GM23338 (cell line): ENCODE measurements at regions not wholly inside any gene's neighbourhood (a gene's known extent, or its start where the extent isn't known, plus 50 kb on each side); places are given as distances from the start of the nearest gene placed in this dataset.

Source experiments
- ATAC-seq: fragments of 200-7000 bp; cut with Tn5 transposase; 3 replicates; pipeline ENCODE4 v1.9.1; 2020
- DNase-seq: peaks from one replicate; pipeline ENCODE4 v3.0.0-alpha.2; 2015; ENCODE audit warnings: low spot score
- H2AFZ ChIP-seq: fragments of 200-600 bp; sonication (generic); 2 replicates; pipeline ENCODE4 v1.8.0; 2016; ENCODE audit warnings: antibody characterized with exemption, mild to moderate bottlenecking, moderate library complexity
- H3F3A ChIP-seq: fragments of 200-600 bp; sonication (generic); replicated peaks from 2 replicates; pipeline ENCODE4 v1.8.0; 2017; ENCODE audit warnings: antibody characterized with exemption, mixed run types, low read depth
- H3K27ac ChIP-seq: fragments of 200-600 bp; sonication (generic); 2 replicates; pipeline ENCODE4 v1.6.1; 2016; ENCODE audit warnings: low read depth
- H3K27me3 ChIP-seq: fragments of 200-600 bp; sonication (generic); 2 replicates; pipeline ENCODE4 v1.8.0; 2016; ENCODE audit warnings: mild to moderate bottlenecking, mixed run types, moderate library complexity; ENCODE audit not compliant: insufficient read depth
- H3K36me3 ChIP-seq: fragments of 200-600 bp; sonication (generic); 2 replicates; pipeline ENCODE4 v1.8.0; 2016; ENCODE audit warnings: mild to moderate bottlenecking; ENCODE audit not compliant: insufficient read depth
- H3K4me1 ChIP-seq: fragments of 200-600 bp; sonication (generic); 2 replicates; pipeline ENCODE4 v1.8.0; 2016; ENCODE audit warnings: mild to moderate bottlenecking, moderate library complexity; ENCODE audit not compliant: insufficient read depth
- H3K4me2 ChIP-seq: fragments of 200-600 bp; sonication (generic); 2 replicates; pipeline ENCODE4 v1.7.1; 2017; ENCODE audit warnings: mixed run types
- H3K4me3 ChIP-seq: fragments of 200-600 bp; sonication (generic); 2 replicates; pipeline ENCODE4 v1.6.1; 2016; ENCODE audit warnings: mixed run types
- H3K79me2 ChIP-seq: fragments of 200-600 bp; sonication (generic); replicated peaks from 2 replicates; pipeline ENCODE4 v1.8.0; 2017; ENCODE audit warnings: mild to moderate bottlenecking; ENCODE audit not compliant: insufficient read depth
- H3K9me2 ChIP-seq: fragments of 200-600 bp; sonication (generic); 2 replicates; pipeline ENCODE4 v1.8.0; 2017; ENCODE audit not compliant: insufficient read depth
- H4K20me1 ChIP-seq: fragments of 200-600 bp; sonication (generic); replicated peaks from 2 replicates; pipeline ENCODE4 v1.8.0; 2017; ENCODE audit warnings: mild to moderate bottlenecking; ENCODE audit not compliant: insufficient read depth
- H3K27ac Mint-ChIP-seq: 2 replicates; pipeline ENCODE4 v1.8.0; 2020; ENCODE audit warnings: inconsistent platforms, mild to moderate bottlenecking, moderate library complexity, mixed read lengths
- H3K27me3 Mint-ChIP-seq: 3 replicates; pipeline ENCODE4 v1.8.0; 2022; ENCODE audit warnings: low read depth, mild to moderate bottlenecking, moderate library complexity, mixed read lengths, inconsistent platforms; ENCODE audit not compliant: insufficient read depth, poor library complexity
- H3K36me3 Mint-ChIP-seq: 3 replicates; pipeline ENCODE4 v1.8.0; 2021; ENCODE audit warnings: low read depth, mild to moderate bottlenecking, inconsistent platforms, moderate library complexity, mixed read lengths
- H3K4me1 Mint-ChIP-seq: 3 replicates; pipeline ENCODE4 v1.8.0; 2020; ENCODE audit warnings: mild to moderate bottlenecking, inconsistent platforms, mixed read lengths
- H3K4me3 Mint-ChIP-seq: 3 replicates; pipeline ENCODE4 v1.8.0; 2021; ENCODE audit warnings: moderate library complexity, mild to moderate bottlenecking, inconsistent platforms, mixed read lengths
- H3K9me3 Mint-ChIP-seq: 3 replicates; pipeline ENCODE4 v1.8.0; 2020; ENCODE audit warnings: moderate library complexity, mild to moderate bottlenecking, inconsistent platforms, mixed read lengths
- CREB1 ChIP-seq: fragments of 250-450 bp; sonication (Bioruptor Pico); IDR thresholded peaks from 2 replicates; pipeline ENCODE4 v1.5.0; 2020; ENCODE audit warnings: low read depth, mild to moderate bottlenecking, moderate library complexity
- CTCF ChIP-seq, 2 experiments: fragments of 200-600 bp in 1 of 2; sonication (generic) in 1 of 2; conservative IDR thresholded peaks; 2 replicates each; pipeline versions ENCODE4 v1.5.1 to v1.6.1; 2016 to 2017; ENCODE audit warnings: antibody characterized with exemption in 2 of 2, low read depth in 2 of 2, mild to moderate bottlenecking in 2 of 2, moderate library complexity in 1 of 2
- ETS1 ChIP-seq: IDR thresholded peaks from 2 replicates; pipeline ENCODE4 v1.6.1; 2016; ENCODE audit warnings: antibody characterized with exemption
- EZH2 ChIP-seq: fragments of 200-600 bp; sonication (generic); IDR thresholded peaks from one replicate; pipeline ENCODE4 v1.8.0; 2017; ENCODE audit warnings: antibody characterized with exemption, mild to moderate bottlenecking, low read depth; ENCODE audit not compliant: unreplicated experiment
- JUNB ChIP-seq: IDR thresholded peaks from one replicate; pipeline ENCODE4 v1.6.1; 2016; ENCODE audit warnings: antibody characterized with exemption; ENCODE audit not compliant: unreplicated experiment
- POLR2AphosphoS5 ChIP-seq: IDR thresholded peaks from 2 replicates; pipeline ENCODE4 v1.6.1; 2016; ENCODE audit warnings: antibody characterized with exemption, low read depth
- REST ChIP-seq: IDR thresholded peaks from one replicate; pipeline ENCODE4 v1.6.1; 2018; ENCODE audit warnings: antibody characterized with exemption; ENCODE audit not compliant: unreplicated experiment
- STAT1 ChIP-seq: IDR thresholded peaks from one replicate; pipeline ENCODE4 v1.6.1; 2016; ENCODE audit warnings: antibody characterized with exemption; ENCODE audit not compliant: unreplicated experiment
- ZNF114 ChIP-seq: fragments of 250-450 bp; sonication (Bioruptor Pico); IDR thresholded peaks from 2 replicates; pipeline ENCODE4 v1.5.0; 2020; ENCODE audit warnings: mild to moderate bottlenecking, moderate library complexity
- ZNF331 ChIP-seq: fragments of 250-450 bp; sonication (Bioruptor Pico); IDR thresholded peaks from 2 replicates; pipeline ENCODE4 v1.5.0; 2020; ENCODE audit warnings: low read depth, mild to moderate bottlenecking, moderate library complexity

- TF ChIP-seq CTCF (conservative IDR thresholded peaks at IDR 0.05; ENCODE audit: low read depth in 2 of 2) = no peak
- TF ChIP-seq EZH2 = no peak
- no peak for TF ChIP-seq ZNF114 (CRISPR knock-in tag)
- TF ChIP-seq REST = no peak
- no peak for TF ChIP-seq POLR2AphosphoS5
- no peak for TF ChIP-seq CREB1
Measured at GRCh38 chrX:8048466-8048865, 121.3 kb upstream of the PNPLA4 start (continued).

GRCh38 chrX:8044947-8045346 is 117.7 kb upstream of the PNPLA4 start:
- H3K4me1 Mint-ChIP-seq = 0 out of 3 replicates have a peak, but pooled peaks cover 3% of the 10 kb centered on the region
- H2AFZ ChIP-seq = no peak overlapping the region
- H3K79me2 ChIP-seq = no peaks in the 10 kb centered on the region
- H3K9me3 Mint-ChIP-seq = no peaks in the 10 kb centered on the region; the same call in 2 of the 3 replicates
- no peaks in the 10 kb centered on the region for H3K27me3 ChIP-seq
- no peaks in the 10 kb centered on the region for H3K4me1 ChIP-seq
- H3K4me2 ChIP-seq = no peak overlapping the region
- H3K27me3 Mint-ChIP-seq = no peaks in the 10 kb centered on the region
- H3K36me3 ChIP-seq = no peaks in the 10 kb centered on the region
- H3K4me3 Mint-ChIP-seq = no peak overlapping the region
- no peaks in the 10 kb centered on the region for H3K9me2 ChIP-seq
- TF ChIP-seq STAT1 = no peak
- no peak for TF ChIP-seq JUNB
- TF ChIP-seq ETS1 = no peak
- TF ChIP-seq REST = no peak
- TF ChIP-seq ZNF331 (CRISPR knock-in tag) = no peak
- H3K4me3 ChIP-seq = no peak overlapping the region
- ATAC-seq (no peak), DNase-seq (no peak)
- no peaks in the 10 kb centered on the region for H3K36me3 Mint-ChIP-seq
- no peaks in the 10 kb centered on the region for H4K20me1 ChIP-seq
- H3F3A ChIP-seq = no peaks in the 10 kb centered on the region
- no peak overlapping the region for H3K27ac Mint-ChIP-seq
- H3K27ac ChIP-seq = no peak overlapping the region
